Endothelial cell of umbilical vein (primary cell): ENCODE measurements at regions not wholly inside any gene's neighbourhood (a gene's known extent, or its start where the extent isn't known, plus 50 kb on each side); places are given as distances from the start of the nearest gene placed in this dataset.

ENCODE experiments used
- BruUV-seq: library from RNA; stranded (reverse); fragments of 400-500 nt; replicated peaks from 2 replicates; lab custom pipeline; 2021; lab: Mats Ljungman, UMichigan
- CTCF ChIA-PET: fragments of 300-600, 350-600 bp; sonication (Branson Sonifier 250); formaldehyde crosslinking; loops from one replicate; lab custom pipeline; 2021; ENCODE audit warnings: antibody characterized with exemption, inconsistent platforms; lab: Charles Lee
- POLR2A ChIA-PET: fragments of 300-600, 350-600 bp; sonication (Branson Sonifier 250); formaldehyde crosslinking; loops from one replicate; lab custom pipeline; 2021; ENCODE audit warnings: antibody characterized with exemption, inconsistent platforms; lab: Charles Lee
- DNase-seq: peaks from one replicate; pipeline ENCODE4 v3.0.0-alpha.2; 2011; ENCODE audit warnings: low read depth, low spot score
- FAIRE-seq: peaks from 2 replicates; lab custom pipeline; 2011; peaks lifted over from hg19 to GRCh38; lab: Jason Lieb, UNC
- H2AFZ ChIP-seq: 2 replicates; pipeline ENCODE4 v1.6.0; 2012; ENCODE audit warnings: low read depth, low read length, control low read depth, inconsistent platforms
- H3K27ac ChIP-seq: 2 replicates; pipeline ENCODE4 v1.5.1; 2011; ENCODE audit warnings: low read depth, mild to moderate bottlenecking, control low read depth, low read length, moderate library complexity; ENCODE audit not compliant: insufficient read depth
- H3K27me3 ChIP-seq, 2 experiments: 2 replicates each; pipeline versions ENCODE4 v1.6.0 to v1.6.1; 2011; ENCODE audit warnings: low read length in 2 of 2, mixed read lengths in 1 of 2; ENCODE audit not compliant: control insufficient read depth in 2 of 2, insufficient read depth in 2 of 2
- H3K36me3 ChIP-seq, 2 experiments: 2 replicates in 1 of 2; 3 replicates in 1 of 2; pipeline ENCODE4 v1.5.1; 2011; ENCODE audit warnings: low read length in 2 of 2, mild to moderate bottlenecking in 1 of 2, moderate library complexity in 1 of 2; ENCODE audit not compliant: control insufficient read depth in 2 of 2, insufficient read depth in 2 of 2; ENCODE audit errors: extremely low read depth in 1 of 2
- H3K4me1 ChIP-seq: 3 replicates; pipeline ENCODE4 v1.5.1; 2011; ENCODE audit warnings: mild to moderate bottlenecking, low read length; ENCODE audit not compliant: control insufficient read depth, insufficient read depth; ENCODE audit errors: extremely low read depth
- H3K4me2 ChIP-seq: 2 replicates; pipeline ENCODE4 v1.6.1; 2011; ENCODE audit warnings: low read length, control low read depth, mixed read lengths; ENCODE audit not compliant: insufficient read depth
- H3K4me3 ChIP-seq, 3 experiments: fragments of 200-600 bp in 1 of 3; sonication (generic), shearing (Covaris generic) in 1 of 3; replicated peaks in 1 of 3; 2 replicates each; pipeline ENCODE4 v1.5.1; 2011 to 2016; ENCODE audit warnings: control low read depth in 3 of 3, low read length in 3 of 3, mild to moderate bottlenecking in 2 of 3, inconsistent platforms in 1 of 3, low read depth in 1 of 3, moderate library complexity in 1 of 3; ENCODE audit not compliant: insufficient read depth in 1 of 3
- H3K79me2 ChIP-seq: 2 replicates; pipeline ENCODE4 v1.6.0; 2012; ENCODE audit warnings: low read length, inconsistent platforms; ENCODE audit not compliant: control insufficient read depth, insufficient read depth
- H3K9ac ChIP-seq: replicated peaks from 2 replicates; pipeline ENCODE3; 2011; ENCODE audit warnings: low read length, control low read depth; ENCODE audit not compliant: insufficient read depth; ENCODE audit errors: extremely low read depth
- H3K9me1 ChIP-seq: replicated peaks from 3 replicates; pipeline ENCODE4 v1.6.0; 2011; ENCODE audit warnings: mild to moderate bottlenecking, low read length; ENCODE audit not compliant: control insufficient read depth, insufficient read depth; ENCODE audit errors: extremely low read depth
- H3K9me3 ChIP-seq: replicated peaks from 2 replicates; pipeline ENCODE4 v1.5.1; 2012; ENCODE audit warnings: low read length, inconsistent platforms; ENCODE audit not compliant: control insufficient read depth, insufficient read depth
- H4K20me1 ChIP-seq: replicated peaks from 2 replicates; pipeline ENCODE3; 2011; ENCODE audit warnings: mild to moderate bottlenecking, low read length; ENCODE audit not compliant: control insufficient read depth, insufficient read depth; ENCODE audit errors: extremely low read depth
- EZH2 ChIP-seq: IDR thresholded peaks from 2 replicates; pipeline ENCODE4 v1.6.1; 2012; ENCODE audit warnings: borderline replicate concordance, low read depth, mild to moderate bottlenecking, moderate library complexity, low read length, inconsistent platforms; ENCODE audit not compliant: severe bottlenecking
- FOS ChIP-seq: IDR thresholded peaks from 2 replicates; pipeline ENCODE4 v1.6.1; 2011; ENCODE audit warnings: mild to moderate bottlenecking, low read length, moderate library complexity, borderline replicate concordance; ENCODE audit not compliant: insufficient read depth
- GATA2 ChIP-seq: IDR thresholded peaks from 2 replicates; pipeline ENCODE4 v1.7.0; 2011; ENCODE audit warnings: low read depth, mild to moderate bottlenecking, moderate library complexity, mixed read lengths, low read length; ENCODE audit not compliant: insufficient read length, insufficient read depth
- JUN ChIP-seq: IDR thresholded peaks from 2 replicates; pipeline ENCODE4 v1.6.1; 2011; ENCODE audit warnings: borderline replicate concordance, low read depth; ENCODE audit not compliant: insufficient read length, insufficient read depth
- MYC ChIP-seq: IDR thresholded peaks from one replicate; pipeline ENCODE4 v1.6.1; 2011; ENCODE audit warnings: mild to moderate bottlenecking, low read depth, low read length
- POLR2A ChIP-seq: IDR thresholded peaks from 2 replicates; pipeline ENCODE4 v1.6.1; 2012; ENCODE audit warnings: low read depth, mild to moderate bottlenecking, control low read depth, low read length
- POLR2AphosphoS5 ChIP-seq: IDR thresholded peaks from 2 replicates; pipeline ENCODE4 v1.6.1; 2012; ENCODE audit warnings: low read depth, mild to moderate bottlenecking, control low read depth, low read length, moderate library complexity; ENCODE audit not compliant: insufficient read depth
- dilution Hi-C: fragments of 300-500 bp; cut with MboI; formaldehyde crosslinking; loops from one replicate; pipeline ENCODE4 v1.15.0; 2019; ENCODE audit warnings: low sequenced_read_pairs; ENCODE audit not compliant: extremely low pct_ligation_motif_present
- intact Hi-C: fragments of 100-400 bp; cut with micrococcal nuclease; formaldehyde crosslinking; loops from one replicate; pipeline ENCODE4 v1.10.0; 2022
- TF ChIP-seq, protein P1 (sequence below): IDR thresholded peaks from 2 replicates; pipeline ENCODE4 v1.6.1; 2011; ENCODE audit not compliant: insufficient read depth, insufficient read length
- TF ChIP-seq, protein P2 (sequence below), 2 donors: IDR thresholded peaks; 1 replicate in 1 of 2; 2 replicates in 1 of 2; pipeline ENCODE4 v1.5.1; 2011; ENCODE audit warnings: low read length in 2 of 2, mild to moderate bottlenecking in 2 of 2, moderate library complexity in 2 of 2, control low read depth in 1 of 2, inconsistent platforms in 1 of 2, low read depth in 1 of 2; ENCODE audit not compliant: insufficient read depth in 1 of 2; ENCODE audit errors: extremely low read depth in 1 of 2

DNA sequence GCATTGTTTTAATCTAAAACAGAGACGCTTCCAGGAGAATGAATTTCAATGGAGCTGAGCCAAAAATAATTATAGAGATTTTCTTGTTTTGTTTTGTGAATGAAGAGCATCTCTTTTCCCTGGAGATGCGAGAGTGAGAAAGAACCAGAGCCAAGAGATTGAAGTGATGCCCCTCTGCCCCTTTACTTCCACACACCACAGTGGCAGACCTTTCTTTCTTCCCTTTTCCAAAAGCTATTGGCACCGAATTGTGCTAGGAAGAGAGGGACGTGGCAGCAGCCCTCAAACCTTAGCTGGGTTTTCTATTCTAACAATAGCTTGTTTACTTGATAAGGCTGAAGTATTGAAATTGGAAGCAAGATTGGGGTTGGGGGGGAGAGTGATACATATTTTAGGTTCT, 133.0 kb upstream of the TMEM161B start:
- CTCF ChIA-PET, result no interaction called here

More for the DNA sequence above, 133.0 kb upstream of the TMEM161B start:
- intact Hi-C loops (no loop called here), dilution Hi-C loops (no loop called here)
- Histone ChIP-seq H3K27ac (no peak overlapping the region), H3K79me2 (no peaks in the 10 kb centered on the region), H3K4me3 (no peak overlapping the region), H3K9ac (no peak overlapping the region), H3K9me3 (no peaks in the 10 kb centered on the region), H3K36me3 (no peaks in the 10 kb centered on the region), H3K9me1 (no peaks in the 10 kb centered on the region), H2AFZ (no peak overlapping the region), H3K4me1 (no peaks in the 10 kb centered on the region), H3K27me3 (no peaks in the 10 kb centered on the region), H3K4me2 (no peak overlapping the region), H4K20me1 (no peaks in the 10 kb centered on the region)
- no peak for FAIRE-seq
- DNase-seq, result no peak
- POLR2A ChIA-PET, result no interaction called here
- BruUV-seq, result no TSS peak
- TF ChIP-seq, protein P1, sequence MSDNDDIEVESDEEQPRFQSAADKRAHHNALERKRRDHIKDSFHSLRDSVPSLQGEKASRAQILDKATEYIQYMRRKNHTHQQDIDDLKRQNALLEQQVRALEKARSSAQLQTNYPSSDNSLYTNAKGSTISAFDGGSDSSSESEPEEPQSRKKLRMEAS, result no peak
- TF ChIP-seq FOS (no peak), POLR2AphosphoS5 (no peak), POLR2A (no peak), MYC (no peak), EZH2 (no peak), JUN (no peak), GATA2 (no peak)
- TF ChIP-seq, protein P2, sequence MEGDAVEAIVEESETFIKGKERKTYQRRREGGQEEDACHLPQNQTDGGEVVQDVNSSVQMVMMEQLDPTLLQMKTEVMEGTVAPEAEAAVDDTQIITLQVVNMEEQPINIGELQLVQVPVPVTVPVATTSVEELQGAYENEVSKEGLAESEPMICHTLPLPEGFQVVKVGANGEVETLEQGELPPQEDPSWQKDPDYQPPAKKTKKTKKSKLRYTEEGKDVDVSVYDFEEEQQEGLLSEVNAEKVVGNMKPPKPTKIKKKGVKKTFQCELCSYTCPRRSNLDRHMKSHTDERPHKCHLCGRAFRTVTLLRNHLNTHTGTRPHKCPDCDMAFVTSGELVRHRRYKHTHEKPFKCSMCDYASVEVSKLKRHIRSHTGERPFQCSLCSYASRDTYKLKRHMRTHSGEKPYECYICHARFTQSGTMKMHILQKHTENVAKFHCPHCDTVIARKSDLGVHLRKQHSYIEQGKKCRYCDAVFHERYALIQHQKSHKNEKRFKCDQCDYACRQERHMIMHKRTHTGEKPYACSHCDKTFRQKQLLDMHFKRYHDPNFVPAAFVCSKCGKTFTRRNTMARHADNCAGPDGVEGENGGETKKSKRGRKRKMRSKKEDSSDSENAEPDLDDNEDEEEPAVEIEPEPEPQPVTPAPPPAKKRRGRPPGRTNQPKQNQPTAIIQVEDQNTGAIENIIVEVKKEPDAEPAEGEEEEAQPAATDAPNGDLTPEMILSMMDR (IDR thresholded peaks at IDR 0.05; ENCODE audit: extremely low read depth in 1 of 2, insufficient read depth in 1 of 2, low read depth in 1 of 2, low read length in 2 of 2), result no peak
